Esophagus muscularis mucosa (tissue), 3 donors: ENCODE measurements at regions not wholly inside any gene's neighbourhood (a gene's known extent, or its start where the extent isn't known, plus 50 kb on each side); places are given as distances from the start of the nearest gene placed in this dataset.

ENCODE experiments used
- CTCF ChIP-seq, 3 experiments: fragments of 200-600 bp in 2 of 3; fragments of 450-650 bp in 1 of 3; sonication (generic) in 2 of 3; IDR thresholded peaks; one replicate each; pipeline ENCODE4 v1.5.1; 2017 to 2019; ENCODE audit warnings: antibody characterized with exemption in 3 of 3, mild to moderate bottlenecking in 2 of 3, moderate library complexity in 1 of 3
- POLR2A ChIP-seq: fragments of 450-650 bp; IDR thresholded peaks from one replicate; pipeline ENCODE4 v1.6.1; 2017; ENCODE audit warnings: antibody characterized with exemption, moderate library complexity, mild to moderate bottlenecking, low read depth
- POLR2AphosphoS5 ChIP-seq, 2 donors: sonication (generic); formaldehyde crosslinking; IDR thresholded peaks; one replicate each; pipeline ENCODE4 v1.6.1; 2017; ENCODE audit warnings: antibody characterized with exemption in 2 of 2

- no peak for TF ChIP-seq POLR2A
- no peak for TF ChIP-seq CTCF (IDR thresholded peaks at IDR 0.05)
- TF ChIP-seq POLR2AphosphoS5 (IDR thresholded peaks at IDR 0.05) = no peak
These were observed 409.7 kb upstream of the CDH8 start for GRCh38 chr16:62445909-62446308.
